Panc1 (cell line): ENCODE measurements at regions not wholly inside any gene's neighbourhood (a gene's known extent, or its start where the extent isn't known, plus 50 kb on each side); places are given as distances from the start of the nearest gene placed in this dataset.

Source experiments
- ATAC-seq: fragments of 200-7000 bp; cut with Tn5 transposase; 2 replicates; pipeline ENCODE4 v1.9.1; 2020; ENCODE audit warnings: mild to moderate bottlenecking, moderate library complexity
- BruUV-seq: library from RNA; stranded (reverse); fragments of 400-500 nt; replicated peaks from 2 replicates; lab custom pipeline; 2021; lab: Mats Ljungman, UMichigan
- CTCF ChIA-PET: fragments of 300-600 bp; sonication (Branson Sonifier 250); formaldehyde crosslinking; loops from one replicate; lab custom pipeline; 2022; ENCODE audit warnings: antibody characterized with exemption; lab: Charles Lee
- POLR2A ChIA-PET: fragments of 300-600 bp; sonication (Branson Sonifier 250); formaldehyde crosslinking; loops from one replicate; lab custom pipeline; 2022; ENCODE audit warnings: antibody characterized with exemption; lab: Charles Lee
- DNase-seq: peaks from one replicate; pipeline ENCODE4 v3.0.0-alpha.2; 2010; ENCODE audit warnings: low read depth, low spot score
- H3K27ac ChIP-seq: 2 replicates; pipeline ENCODE4 v1.5.1; 2011; ENCODE audit warnings: mild to moderate bottlenecking, low read length, inconsistent platforms
- H3K27me3 ChIP-seq: fragments of 200-500 bp; sonication (Bioruptor generic); 2 replicates; pipeline ENCODE4 v1.6.0; 2014; ENCODE audit warnings: low read length, inconsistent platforms; ENCODE audit not compliant: control insufficient read depth, insufficient read depth
- H3K36me3 ChIP-seq: fragments of 200-500 bp; sonication (Bioruptor generic); 2 replicates; pipeline ENCODE4 v1.5.1; 2014; ENCODE audit warnings: inconsistent platforms, mild to moderate bottlenecking, low read length, moderate library complexity; ENCODE audit not compliant: control insufficient read depth, insufficient read depth
- H3K4me1 ChIP-seq: 2 replicates; pipeline ENCODE4 v1.5.1; 2011; ENCODE audit warnings: inconsistent platforms, mild to moderate bottlenecking, low read length, moderate library complexity; ENCODE audit not compliant: control insufficient read depth, insufficient read depth
- H3K4me3 ChIP-seq, 2 experiments: 2 replicates each; pipeline ENCODE4 v1.5.1; 2011 to 2012; ENCODE audit warnings: low read depth in 2 of 2, low read length in 2 of 2, mild to moderate bottlenecking in 2 of 2, inconsistent platforms in 1 of 2, moderate library complexity in 1 of 2
- H3K9me3 ChIP-seq: fragments of 200-500 bp; sonication (Bioruptor generic); 2 replicates; pipeline ENCODE4 v1.5.1; 2014; ENCODE audit warnings: low read depth, mild to moderate bottlenecking, inconsistent platforms, low read length, moderate library complexity; ENCODE audit not compliant: control insufficient read depth, insufficient read depth
- POLR2AphosphoS5 ChIP-seq: IDR thresholded peaks from 2 replicates; pipeline ENCODE4 v1.6.1; 2012; ENCODE audit warnings: mild to moderate bottlenecking, low read depth, low read length, moderate library complexity
- SIN3A ChIP-seq: IDR thresholded peaks from 2 replicates; pipeline ENCODE4 v1.6.1; 2012; ENCODE audit warnings: low read depth, mild to moderate bottlenecking, low read length, moderate library complexity, borderline replicate concordance; ENCODE audit not compliant: insufficient read depth
- TCF7L2 ChIP-seq: IDR thresholded peaks from 2 replicates; pipeline ENCODE4 v1.6.1; 2011; ENCODE audit warnings: mild to moderate bottlenecking, low read depth, low read length, inconsistent platforms
- in situ Hi-C: cut with HindIII; loops from 2 replicates; pipeline ENCODE4 v1.10.0; 2016; ENCODE audit warnings: low sequenced_read_pairs, low pct_unique_long_range_greater_than_20kb
- intact Hi-C: fragments of 100-400 bp; cut with micrococcal nuclease; formaldehyde crosslinking; loops from one replicate; pipeline ENCODE4 v1.10.0; 2022; ENCODE audit not compliant: unreplicated experiment
- TF ChIP-seq, protein P1 (sequence below): fragments of 450-650 bp; IDR thresholded peaks from 2 replicates; pipeline ENCODE4 v1.5.1; 2017; ENCODE audit warnings: mild to moderate bottlenecking
- TF ChIP-seq, protein P2 (sequence below), 2 experiments: IDR thresholded peaks; 2 replicates each; pipeline ENCODE4 v1.6.1; 2011 to 2012; ENCODE audit warnings: low read depth in 2 of 2, control low read depth in 1 of 2, low read length in 1 of 2, mild to moderate bottlenecking in 1 of 2, moderate library complexity in 1 of 2; ENCODE audit not compliant: insufficient read depth in 1 of 2

DNA sequence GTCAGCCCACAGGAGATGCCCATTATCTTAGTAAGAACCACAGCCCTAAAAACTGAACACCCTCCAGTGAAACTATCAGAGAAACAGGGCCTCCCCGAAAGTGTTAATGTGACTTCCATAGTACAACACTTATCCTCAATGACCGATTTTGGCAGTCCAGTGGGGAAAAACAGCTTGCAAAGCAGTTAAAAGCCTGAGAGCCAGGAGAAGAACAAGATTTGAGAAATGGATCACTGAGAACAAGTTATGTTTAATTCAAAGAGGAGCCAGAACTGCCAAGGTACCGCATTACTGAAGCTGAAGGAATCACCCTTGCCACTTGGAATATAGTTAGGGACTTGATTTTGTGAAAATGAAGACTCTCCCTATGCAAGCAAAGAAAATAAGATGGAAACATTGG is 236.9 kb downstream of the QKI start:
- Histone ChIP-seq H3K9me3 (no peaks in the 10 kb centered on the region), H3K27me3 (no peaks in the 10 kb centered on the region), H3K36me3 (no peaks in the 10 kb centered on the region), H3K4me1 (no peaks in the 10 kb centered on the region), H3K27ac (no peak overlapping the region), H3K4me3 (no peak overlapping the region)
- no peak for DNase-seq
- intact Hi-C loops (no loop called here), in situ Hi-C loops (no loop called here)
- ChIA-PET POLR2A (no interaction called here), CTCF (no interaction called here)
- BruUV-seq: no TSS peak
- TF ChIP-seq POLR2AphosphoS5 (no peak), SIN3A (no peak), TCF7L2 (no peak)
- TF ChIP-seq, protein P1, sequence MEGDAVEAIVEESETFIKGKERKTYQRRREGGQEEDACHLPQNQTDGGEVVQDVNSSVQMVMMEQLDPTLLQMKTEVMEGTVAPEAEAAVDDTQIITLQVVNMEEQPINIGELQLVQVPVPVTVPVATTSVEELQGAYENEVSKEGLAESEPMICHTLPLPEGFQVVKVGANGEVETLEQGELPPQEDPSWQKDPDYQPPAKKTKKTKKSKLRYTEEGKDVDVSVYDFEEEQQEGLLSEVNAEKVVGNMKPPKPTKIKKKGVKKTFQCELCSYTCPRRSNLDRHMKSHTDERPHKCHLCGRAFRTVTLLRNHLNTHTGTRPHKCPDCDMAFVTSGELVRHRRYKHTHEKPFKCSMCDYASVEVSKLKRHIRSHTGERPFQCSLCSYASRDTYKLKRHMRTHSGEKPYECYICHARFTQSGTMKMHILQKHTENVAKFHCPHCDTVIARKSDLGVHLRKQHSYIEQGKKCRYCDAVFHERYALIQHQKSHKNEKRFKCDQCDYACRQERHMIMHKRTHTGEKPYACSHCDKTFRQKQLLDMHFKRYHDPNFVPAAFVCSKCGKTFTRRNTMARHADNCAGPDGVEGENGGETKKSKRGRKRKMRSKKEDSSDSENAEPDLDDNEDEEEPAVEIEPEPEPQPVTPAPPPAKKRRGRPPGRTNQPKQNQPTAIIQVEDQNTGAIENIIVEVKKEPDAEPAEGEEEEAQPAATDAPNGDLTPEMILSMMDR: no peak
- TF ChIP-seq, protein P2, sequence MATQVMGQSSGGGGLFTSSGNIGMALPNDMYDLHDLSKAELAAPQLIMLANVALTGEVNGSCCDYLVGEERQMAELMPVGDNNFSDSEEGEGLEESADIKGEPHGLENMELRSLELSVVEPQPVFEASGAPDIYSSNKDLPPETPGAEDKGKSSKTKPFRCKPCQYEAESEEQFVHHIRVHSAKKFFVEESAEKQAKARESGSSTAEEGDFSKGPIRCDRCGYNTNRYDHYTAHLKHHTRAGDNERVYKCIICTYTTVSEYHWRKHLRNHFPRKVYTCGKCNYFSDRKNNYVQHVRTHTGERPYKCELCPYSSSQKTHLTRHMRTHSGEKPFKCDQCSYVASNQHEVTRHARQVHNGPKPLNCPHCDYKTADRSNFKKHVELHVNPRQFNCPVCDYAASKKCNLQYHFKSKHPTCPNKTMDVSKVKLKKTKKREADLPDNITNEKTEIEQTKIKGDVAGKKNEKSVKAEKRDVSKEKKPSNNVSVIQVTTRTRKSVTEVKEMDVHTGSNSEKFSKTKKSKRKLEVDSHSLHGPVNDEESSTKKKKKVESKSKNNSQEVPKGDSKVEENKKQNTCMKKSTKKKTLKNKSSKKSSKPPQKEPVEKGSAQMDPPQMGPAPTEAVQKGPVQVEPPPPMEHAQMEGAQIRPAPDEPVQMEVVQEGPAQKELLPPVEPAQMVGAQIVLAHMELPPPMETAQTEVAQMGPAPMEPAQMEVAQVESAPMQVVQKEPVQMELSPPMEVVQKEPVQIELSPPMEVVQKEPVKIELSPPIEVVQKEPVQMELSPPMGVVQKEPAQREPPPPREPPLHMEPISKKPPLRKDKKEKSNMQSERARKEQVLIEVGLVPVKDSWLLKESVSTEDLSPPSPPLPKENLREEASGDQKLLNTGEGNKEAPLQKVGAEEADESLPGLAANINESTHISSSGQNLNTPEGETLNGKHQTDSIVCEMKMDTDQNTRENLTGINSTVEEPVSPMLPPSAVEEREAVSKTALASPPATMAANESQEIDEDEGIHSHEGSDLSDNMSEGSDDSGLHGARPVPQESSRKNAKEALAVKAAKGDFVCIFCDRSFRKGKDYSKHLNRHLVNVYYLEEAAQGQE (IDR thresholded peaks at IDR 0.05; ENCODE audit: insufficient read depth in 1 of 2, low read depth in 2 of 2, low read length in 1 of 2): no peak
- no peak for ATAC-seq

DNA sequence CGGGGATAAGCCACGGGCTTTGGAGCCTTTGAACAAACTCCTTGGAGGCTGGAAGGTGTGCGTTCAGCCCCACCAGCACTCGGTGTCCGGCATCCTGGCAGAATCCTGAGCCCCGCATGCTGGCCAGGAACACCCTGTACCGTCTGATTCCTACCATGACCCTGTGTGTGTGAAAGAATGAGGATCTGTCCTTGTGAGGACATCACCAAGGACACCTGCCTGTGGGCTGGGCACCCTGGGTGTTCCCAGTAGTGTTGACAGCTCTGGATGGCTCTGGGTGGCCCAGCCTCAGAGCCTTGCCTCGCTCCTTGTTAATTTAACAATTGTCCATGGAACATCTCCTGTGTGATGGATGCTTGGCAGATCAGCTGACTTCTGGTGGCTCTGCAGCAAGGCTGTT is 234.3 kb downstream of the QKI start:
- Histone ChIP-seq H3K27me3 (no peaks in the 10 kb centered on the region; the same call in 1 of the 2 replicates), H3K36me3 (no peaks in the 10 kb centered on the region), H3K27ac (no peak overlapping the region), H3K9me3 (no peaks in the 10 kb centered on the region), H3K4me3 (no peak overlapping the region), H3K4me1 (no peaks in the 10 kb centered on the region)
- intact Hi-C loops: no loop called here
- in situ Hi-C loops: no loop called here
- ChIA-PET POLR2A (interaction anchor here (0.6 kb wide), 1 partner anchor 18 kb away, joined by 3 read pairs; no protein-coding TSS in a partner anchor), CTCF (no interaction called here)
- DNase-seq (no peak), ATAC-seq (no peak)
- no TSS peak for BruUV-seq
- TF ChIP-seq POLR2AphosphoS5: no peak
- no peak for TF ChIP-seq SIN3A
- no peak for TF ChIP-seq TCF7L2
- TF ChIP-seq, protein P1: no peak
- TF ChIP-seq, protein P2 (IDR thresholded peaks at IDR 0.05; ENCODE audit: insufficient read depth in 1 of 2, low read depth in 2 of 2, low read length in 1 of 2): no peak
